ENCODE measurements at regions not wholly inside any gene's neighbourhood (a gene's known extent, or its start where the extent isn't known, plus 50 kb on each side); places are given as distances from the start of the nearest gene placed in this dataset.

DNA sequence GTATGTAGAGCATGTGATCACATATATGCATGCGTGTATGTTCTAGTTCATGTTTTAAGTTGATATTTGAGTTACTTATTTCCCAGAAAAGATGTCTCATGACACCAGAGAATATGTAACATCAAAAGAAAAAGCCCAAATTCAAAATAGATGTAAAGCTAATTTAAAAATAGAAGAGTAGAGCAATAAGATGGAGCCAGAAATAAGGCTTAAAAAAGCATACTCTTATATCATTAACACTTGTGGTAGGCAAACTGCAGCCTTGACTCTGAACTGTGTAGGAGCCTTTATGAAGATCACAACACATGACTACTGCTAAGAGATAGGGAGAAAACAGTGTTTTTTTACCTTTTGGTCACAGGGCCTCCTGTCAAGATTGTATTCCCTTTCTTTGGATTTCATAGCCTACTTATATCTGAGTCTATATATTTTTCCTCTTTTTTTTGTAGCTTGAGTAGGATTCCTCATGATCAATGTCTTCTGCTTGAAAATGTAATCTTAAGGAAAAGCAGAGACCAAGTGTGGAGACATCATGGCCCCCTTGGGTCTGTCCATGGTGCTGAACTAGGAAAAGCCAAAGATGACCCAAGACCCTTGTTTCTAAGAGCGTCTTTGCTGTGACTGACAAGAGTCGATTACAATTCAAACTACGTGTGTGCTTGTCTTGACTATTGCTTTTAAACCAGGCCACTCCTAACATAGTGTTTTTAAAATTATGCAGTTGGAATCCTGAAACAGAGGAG lies 390.4 kb downstream of the SHISA9 start:
- Mint-ChIP-seq H3K4me3 (no peak overlapping the region), H3K4me1 (no peaks in the 10 kb centered on the region), H3K36me3 (ENCODE audit: low read depth) (no peaks in the 10 kb centered on the region), H3K9me3 (peaks cover 5% of the 10 kb centered on the region), H3K27me3 (no peaks in the 10 kb centered on the region), H3K27ac (no peak overlapping the region)
- ChIA-PET CTCF (no interaction called here), POLR2A (no interaction called here)
- no peak for DNase-seq

DNA sequence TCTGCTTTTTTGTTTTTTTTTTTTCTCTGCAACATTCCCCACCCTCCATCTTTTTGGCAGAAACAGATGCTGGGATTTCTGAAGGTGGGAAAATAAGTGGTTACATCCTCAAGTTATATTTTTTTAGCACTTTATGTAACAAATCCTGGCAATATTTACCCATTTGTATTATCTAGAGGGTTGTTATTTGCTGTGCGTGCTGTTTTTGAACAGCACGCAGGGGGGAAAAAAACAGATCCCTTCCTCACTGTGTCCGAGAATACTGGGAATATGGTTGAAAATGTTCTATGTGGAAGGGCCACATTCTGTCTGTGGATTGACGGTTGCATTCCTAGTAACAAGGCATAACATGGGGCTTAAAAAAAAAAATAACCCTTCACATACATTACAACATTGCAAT lies 394.8 kb downstream of the SHISA9 start:
- Mint-ChIP-seq H3K36me3 (ENCODE audit: low read depth) (no peaks in the 10 kb centered on the region), H3K27me3 (no peaks in the 10 kb centered on the region)
- POLR2A ChIA-PET, result no interaction called here

GRCh38 chr16:13298666-13299065 lies 397.3 kb downstream of the SHISA9 start:
- Mint-ChIP-seq H3K27me3 (no peaks in the 10 kb centered on the region), H3K4me3 (no peak overlapping the region), H3K4me1 (no peaks in the 10 kb centered on the region)

More for the DNA sequence above, 394.8 kb downstream of the SHISA9 start:
- no peak for DNase-seq
- H3K4me3 Mint-ChIP-seq, result no peak overlapping the region
- CTCF ChIA-PET, result no interaction called here
- H3K27ac Mint-ChIP-seq, result no peak overlapping the region
- no peaks in the 10 kb centered on the region for H3K4me1 Mint-ChIP-seq
- peaks cover 4% of the 10 kb centered on the region for H3K9me3 Mint-ChIP-seq

GRCh38 chr16:13300066-13300840 lies 398.9 kb downstream of the SHISA9 start:
- Mint-ChIP-seq H3K27ac (no peak overlapping the region), H3K4me3 (no peak overlapping the region), H3K36me3 (ENCODE audit: low read depth) (no peaks in the 10 kb centered on the region), H3K4me1 (no peaks in the 10 kb centered on the region), H3K9me3 (peaks cover 10% of the 10 kb centered on the region), H3K27me3 (no peaks in the 10 kb centered on the region)
- ChIA-PET CTCF (no interaction called here), POLR2A (no interaction called here)
- DNase-seq, result no peak

More at GRCh38 chr16:13298666-13299065, 397.3 kb downstream of the SHISA9 start:
- ChIA-PET POLR2A (no interaction called here), CTCF (no interaction called here)
- Mint-ChIP-seq H3K36me3 (ENCODE audit: low read depth) (no peaks in the 10 kb centered on the region), H3K9me3 (peaks cover 10% of the 10 kb centered on the region), H3K27ac (no peak overlapping the region)
- no peak for DNase-seq

DNA sequence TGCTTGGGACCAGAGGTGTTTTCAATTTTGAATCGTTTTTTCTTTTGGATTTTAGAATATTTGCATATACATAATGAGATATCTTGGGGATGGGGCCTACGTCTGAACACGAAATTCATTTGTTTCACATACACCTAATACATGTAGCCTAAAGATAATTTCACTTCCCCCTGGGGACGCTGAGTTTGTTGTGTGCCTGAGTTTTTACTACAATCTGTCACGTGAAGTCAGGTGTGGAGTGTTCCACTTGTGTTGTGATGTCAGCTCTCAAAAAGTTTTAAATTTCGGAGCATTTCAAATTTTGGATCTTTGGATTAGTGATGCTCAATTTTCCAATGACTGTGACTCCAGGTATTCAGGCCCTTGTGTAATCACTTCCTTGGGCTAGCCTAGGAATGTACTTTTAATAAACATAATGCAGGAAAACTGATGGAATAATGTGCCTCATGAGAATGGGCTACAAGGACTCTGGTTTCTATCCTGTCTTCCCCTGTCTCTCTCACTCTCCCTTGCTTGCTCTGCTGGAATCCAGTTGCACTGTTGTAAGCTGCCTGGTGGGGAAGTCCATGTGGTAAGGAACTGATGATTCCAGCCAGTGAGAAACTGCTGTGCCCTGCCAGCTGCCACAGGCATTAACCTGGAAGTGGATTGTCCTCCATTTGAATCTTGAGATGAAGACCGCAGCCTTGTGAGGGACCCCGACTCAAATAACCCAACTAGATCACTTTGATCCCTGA lies 403.8 kb downstream of the SHISA9 start:
- Mint-ChIP-seq H3K4me3 (no peak overlapping the region), H3K27me3 (no peaks in the 10 kb centered on the region), H3K27ac (no peak overlapping the region), H3K36me3 (ENCODE audit: low read depth) (no peaks in the 10 kb centered on the region), H3K9me3 (peaks cover 5% of the 10 kb centered on the region), H3K4me1 (no peaks in the 10 kb centered on the region)
- ChIA-PET POLR2A (no interaction called here), CTCF (no interaction called here)
- DNase-seq, result no peak

DNA sequence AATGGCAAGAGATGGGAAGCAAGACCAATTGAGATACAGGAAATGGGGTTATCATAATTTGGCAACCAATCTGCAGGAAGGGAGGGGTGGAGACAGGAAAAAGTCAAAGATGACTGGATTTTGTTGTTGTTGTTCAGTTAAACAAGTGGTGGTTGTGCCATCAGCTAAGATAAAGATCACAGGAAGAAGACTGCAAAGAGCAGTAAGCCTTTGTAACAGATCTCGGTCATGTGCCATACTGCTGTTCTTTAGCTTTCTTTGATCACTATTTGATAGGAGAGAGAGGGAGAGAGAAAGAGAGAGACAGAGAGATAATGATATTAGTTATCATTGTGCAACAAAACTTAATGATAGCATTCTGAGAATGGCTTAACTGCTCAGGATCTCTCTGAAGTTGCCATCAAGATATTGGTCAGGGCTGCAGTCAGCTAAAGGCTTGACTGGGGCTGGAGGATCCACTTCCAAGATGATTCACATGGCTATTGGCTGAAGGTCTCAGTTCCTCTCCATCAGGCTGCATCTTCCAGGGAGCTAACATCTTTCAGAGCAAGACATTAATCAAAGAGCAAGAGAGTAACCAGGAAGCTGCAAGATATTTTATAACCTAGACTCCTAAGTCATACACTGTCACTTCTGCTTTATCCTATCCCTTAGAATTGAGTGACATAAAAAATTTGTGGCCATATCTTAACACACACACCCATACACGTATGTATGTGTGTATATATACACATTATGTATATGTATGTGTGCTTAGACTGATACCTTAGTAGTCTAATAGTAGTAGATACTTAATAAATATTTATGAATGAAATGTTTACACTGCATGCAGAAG lies 405.0 kb downstream of the SHISA9 start:
- Mint-ChIP-seq H3K9me3 (peaks cover 5% of the 10 kb centered on the region), H3K4me3 (no peak overlapping the region), H3K36me3 (ENCODE audit: low read depth) (no peaks in the 10 kb centered on the region), H3K27me3 (no peaks in the 10 kb centered on the region), H3K27ac (no peak overlapping the region), H3K4me1 (no peaks in the 10 kb centered on the region)
- CTCF ChIA-PET, result no interaction called here
- no peak for DNase-seq
- POLR2A ChIA-PET, result no interaction called here

DNA sequence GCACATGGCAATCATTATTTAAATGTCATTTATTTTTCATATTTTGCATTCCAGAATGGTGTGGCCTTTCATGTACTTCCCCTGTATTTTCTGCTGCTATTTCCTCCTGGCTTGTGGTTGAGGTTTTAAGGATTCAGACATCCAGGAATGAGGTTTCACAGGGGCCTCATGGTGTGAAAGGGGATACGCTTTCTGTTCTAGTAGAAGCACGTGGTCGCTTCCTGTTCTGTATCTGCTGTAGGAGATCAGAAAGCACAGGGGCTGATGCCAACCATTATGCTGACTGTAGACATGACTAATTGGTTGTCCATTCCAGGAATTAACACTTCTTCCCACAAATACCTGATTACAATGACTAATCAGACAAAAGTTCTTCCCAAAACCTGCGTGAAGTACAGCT lies 405.9 kb downstream of the SHISA9 start:
- Mint-ChIP-seq H3K4me3 (no peak overlapping the region), H3K9me3 (peaks cover 5% of the 10 kb centered on the region), H3K4me1 (no peaks in the 10 kb centered on the region), H3K36me3 (ENCODE audit: low read depth) (no peaks in the 10 kb centered on the region), H3K27me3 (no peaks in the 10 kb centered on the region), H3K27ac (no peak overlapping the region)
- ChIA-PET CTCF (no interaction called here), POLR2A (no interaction called here)
- no peak for DNase-seq

DNA sequence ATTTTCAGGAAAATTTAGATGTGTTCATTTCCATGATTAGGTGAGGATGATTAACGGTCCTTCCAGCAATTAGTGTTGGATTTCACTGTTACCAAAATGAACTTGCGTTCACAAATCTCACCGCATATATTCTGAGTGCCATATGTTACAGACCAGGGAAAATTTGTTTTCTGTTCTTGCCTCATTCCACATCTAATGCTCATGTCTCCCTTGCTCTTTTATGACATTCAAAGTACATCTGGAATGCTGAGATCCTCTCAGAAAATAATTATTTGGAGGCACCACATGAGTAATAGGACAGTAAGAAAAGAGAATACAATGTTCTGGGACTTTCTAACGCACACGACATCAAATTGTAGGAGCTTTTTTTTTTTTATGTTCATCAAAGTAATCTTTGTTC lies 406.5 kb downstream of the SHISA9 start:
- POLR2A ChIA-PET, result no interaction called here

GRCh38 chr16:13312063-13312462 lies 410.7 kb downstream of the SHISA9 start:
- H3K9me3 Mint-ChIP-seq, result no peaks in the 10 kb centered on the region
- H3K4me3 Mint-ChIP-seq, result no peak overlapping the region
- no peaks in the 10 kb centered on the region for H3K27me3 Mint-ChIP-seq
- no peaks in the 10 kb centered on the region for H3K4me1 Mint-ChIP-seq
- no peak for DNase-seq
- H3K36me3 Mint-ChIP-seq (ENCODE audit: low read depth), result no peaks in the 10 kb centered on the region
- ChIA-PET CTCF (no interaction called here), POLR2A (no interaction called here)
- H3K27ac Mint-ChIP-seq, result no peak overlapping the region

More for the DNA sequence above, 406.5 kb downstream of the SHISA9 start:
- H3K27me3 Mint-ChIP-seq, result no peaks in the 10 kb centered on the region
- H3K9me3 Mint-ChIP-seq, result peaks cover under 1% of the 10 kb centered on the region
- H3K4me1 Mint-ChIP-seq, result no peaks in the 10 kb centered on the region
- H3K36me3 Mint-ChIP-seq (ENCODE audit: low read depth), result no peaks in the 10 kb centered on the region
- no peak overlapping the region for H3K27ac Mint-ChIP-seq
- no peak for DNase-seq
- H3K4me3 Mint-ChIP-seq, result no peak overlapping the region
- CTCF ChIA-PET, result no interaction called here

GRCh38 chr16:13313351-13313750 lies 412.0 kb downstream of the SHISA9 start:
- DNase-seq, result no peak
- Mint-ChIP-seq H3K36me3 (ENCODE audit: low read depth) (no peaks in the 10 kb centered on the region), H3K4me1 (no peaks in the 10 kb centered on the region), H3K4me3 (no peak overlapping the region), H3K9me3 (no peaks in the 10 kb centered on the region), H3K27me3 (no peaks in the 10 kb centered on the region), H3K27ac (no peak overlapping the region)
- ChIA-PET POLR2A (no interaction called here), CTCF (no interaction called here)

DNA sequence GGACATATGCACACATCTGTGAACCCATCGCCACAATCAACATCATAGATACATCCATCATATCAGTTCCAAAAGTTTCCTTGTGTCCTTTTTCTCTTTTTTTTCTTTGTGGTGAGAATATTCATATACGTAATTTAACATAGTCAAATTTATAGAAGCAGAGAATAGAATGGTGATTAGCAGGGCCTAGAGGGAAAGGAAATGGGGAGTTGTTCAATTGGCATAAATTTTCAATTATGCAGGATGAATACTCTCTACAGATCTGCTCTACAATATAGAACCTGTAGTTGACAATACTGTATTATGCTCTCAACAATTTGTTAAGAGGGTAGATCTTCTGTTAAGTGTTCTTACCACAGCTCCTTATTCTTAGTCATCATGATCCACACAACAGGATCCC lies 413.2 kb downstream of the SHISA9 start:
- no peaks in the 10 kb centered on the region for H3K27me3 Mint-ChIP-seq
- H3K27ac Mint-ChIP-seq, result no peak overlapping the region
- DNase-seq, result no peak
- ChIA-PET POLR2A (no interaction called here), CTCF (no interaction called here)
- no peaks in the 10 kb centered on the region for H3K4me1 Mint-ChIP-seq
- no peaks in the 10 kb centered on the region for H3K9me3 Mint-ChIP-seq
- H3K36me3 Mint-ChIP-seq (ENCODE audit: low read depth), result no peaks in the 10 kb centered on the region
- H3K4me3 Mint-ChIP-seq, result no peak overlapping the region

DNA sequence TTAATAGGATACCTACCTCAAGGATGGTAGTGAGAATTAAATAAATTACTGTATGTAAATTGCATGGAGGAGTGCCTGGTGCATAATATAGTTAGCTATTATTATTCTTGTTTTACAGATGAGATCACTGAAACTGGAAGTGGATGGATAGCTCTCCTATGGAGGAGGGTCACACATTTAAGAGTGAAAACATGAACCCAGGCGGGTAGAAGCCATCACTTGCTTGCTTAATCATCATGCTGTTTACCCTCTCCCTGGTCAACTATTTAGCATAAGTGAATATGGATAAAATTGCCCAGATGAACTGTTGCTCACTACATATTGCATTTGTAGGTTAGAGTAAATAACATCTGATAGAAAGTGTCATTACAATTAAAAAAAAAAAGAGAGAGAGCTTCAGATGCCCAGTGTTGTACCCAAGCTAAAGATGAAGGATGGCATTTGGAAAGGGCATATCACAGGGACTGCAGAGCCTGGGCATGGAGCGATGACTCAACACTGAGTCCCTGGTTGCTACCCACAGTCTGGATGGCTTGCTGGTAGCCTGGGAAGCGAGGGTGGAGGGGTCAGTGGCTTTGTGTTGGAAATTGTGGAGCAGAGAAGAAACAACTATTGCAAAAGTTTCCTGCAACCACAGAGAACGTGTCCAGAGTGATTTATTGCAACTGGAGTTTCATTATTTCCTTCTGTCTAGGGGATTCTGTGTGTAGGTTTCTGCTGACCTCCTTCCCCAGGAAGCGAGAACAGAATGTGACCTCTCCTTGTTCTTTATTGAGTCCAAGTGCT lies 414.4 kb downstream of the SHISA9 start:
- Mint-ChIP-seq H3K27me3 (no peaks in the 10 kb centered on the region), H3K4me3 (no peak overlapping the region), H3K9me3 (no peaks in the 10 kb centered on the region), H3K36me3 (ENCODE audit: low read depth) (no peaks in the 10 kb centered on the region), H3K27ac (no peak overlapping the region), H3K4me1 (no peaks in the 10 kb centered on the region)
- CTCF ChIA-PET, result no interaction called here
- POLR2A ChIA-PET, result no interaction called here
- DNase-seq, result no peak
